ENCODE measurements at regions not wholly inside any gene's neighbourhood (a gene's known extent, or its start where the extent isn't known, plus 50 kb on each side); places are given as distances from the start of the nearest gene placed in this dataset.

GRCh38 chr11:86126862-86127261 lies 58.0 kb upstream of the PICALM start:
- Mint-ChIP-seq H3K9me3 (ENCODE audit: unreplicated experiment) (no peaks in the 10 kb centered on the region), H3K36me3 (ENCODE audit: unreplicated experiment) (no peaks in the 10 kb centered on the region), H3K4me1 (ENCODE audit: low read depth, unreplicated experiment) (no peaks in the 10 kb centered on the region), H3K27me3 (ENCODE audit: unreplicated experiment) (no peaks in the 10 kb centered on the region), H3K27ac (ENCODE audit: unreplicated experiment) (no peak overlapping the region), H3K4me3 (ENCODE audit: unreplicated experiment) (no peak overlapping the region)
- TF ChIP-seq CTCF (IDR thresholded peaks at IDR 0.05; ENCODE audit: partially characterized antibody, unreplicated experiment) = no peak
- no peak for DNase-seq

GRCh38 chr11:86124251-86125233 lies 55.7 kb upstream of the PICALM start:
- TF ChIP-seq CTCF (IDR thresholded peaks at IDR 0.05; ENCODE audit: partially characterized antibody, unreplicated experiment) = no peak
- Mint-ChIP-seq H3K4me1 (ENCODE audit: low read depth, unreplicated experiment) (no peaks in the 10 kb centered on the region), H3K36me3 (ENCODE audit: unreplicated experiment) (no peaks in the 10 kb centered on the region), H3K27ac (ENCODE audit: unreplicated experiment) (no peak overlapping the region), H3K27me3 (ENCODE audit: unreplicated experiment) (peaks cover 1% of the 10 kb centered on the region), H3K9me3 (ENCODE audit: unreplicated experiment) (no peaks in the 10 kb centered on the region), H3K4me3 (ENCODE audit: unreplicated experiment) (no peak overlapping the region)
- DNase-seq = no peak

GRCh38 chr11:86122773-86123172 lies 53.9 kb upstream of the PICALM start:
- H3K27ac Mint-ChIP-seq (ENCODE audit: unreplicated experiment) = no peak overlapping the region
- DNase-seq = no peak
- TF ChIP-seq CTCF (IDR thresholded peaks at IDR 0.05; ENCODE audit: partially characterized antibody, unreplicated experiment) = no peak
- H3K4me1 Mint-ChIP-seq (ENCODE audit: low read depth, unreplicated experiment) = no peaks in the 10 kb centered on the region
- no peaks in the 10 kb centered on the region for H3K36me3 Mint-ChIP-seq (ENCODE audit: unreplicated experiment)
- H3K4me3 Mint-ChIP-seq (ENCODE audit: unreplicated experiment) = no peak overlapping the region
- no peaks in the 10 kb centered on the region for H3K9me3 Mint-ChIP-seq (ENCODE audit: unreplicated experiment)
- peaks cover 1% of the 10 kb centered on the region for H3K27me3 Mint-ChIP-seq (ENCODE audit: unreplicated experiment)

- H3K27ac Mint-ChIP-seq (ENCODE audit: unreplicated experiment) = no peak overlapping the region
- H3K4me3 Mint-ChIP-seq (ENCODE audit: unreplicated experiment) = no peak overlapping the region
- no peak for TF ChIP-seq CTCF (IDR thresholded peaks at IDR 0.05; ENCODE audit: partially characterized antibody, unreplicated experiment)
- no peaks in the 10 kb centered on the region for H3K9me3 Mint-ChIP-seq (ENCODE audit: unreplicated experiment)
- no peaks in the 10 kb centered on the region for H3K36me3 Mint-ChIP-seq (ENCODE audit: unreplicated experiment)
- DNase-seq = no peak
- H3K4me1 Mint-ChIP-seq (ENCODE audit: low read depth, unreplicated experiment) = no peaks in the 10 kb centered on the region
- H3K27me3 Mint-ChIP-seq (ENCODE audit: unreplicated experiment) = peaks cover 1% of the 10 kb centered on the region
Observed at GRCh38 chr11:86120807-86121206, 51.9 kb upstream of the PICALM start.

GRCh38 chr11:86119906-86120305 lies 51.0 kb upstream of the PICALM start:
- Mint-ChIP-seq H3K27ac (ENCODE audit: unreplicated experiment) (no peak overlapping the region), H3K36me3 (ENCODE audit: unreplicated experiment) (no peaks in the 10 kb centered on the region), H3K9me3 (ENCODE audit: unreplicated experiment) (no peaks in the 10 kb centered on the region), H3K27me3 (ENCODE audit: unreplicated experiment) (peaks cover 1% of the 10 kb centered on the region), H3K4me1 (ENCODE audit: low read depth, unreplicated experiment) (no peaks in the 10 kb centered on the region), H3K4me3 (ENCODE audit: unreplicated experiment) (no peak overlapping the region)
- no peak for TF ChIP-seq CTCF (IDR thresholded peaks at IDR 0.05; ENCODE audit: partially characterized antibody, unreplicated experiment)
- no peak for DNase-seq
